ENCODE measurements at regions not wholly inside any gene's neighbourhood (a gene's known extent, or its start where the extent isn't known, plus 50 kb on each side); places are given as distances from the start of the nearest gene placed in this dataset.
A peak's percentile ranks its signal among the peaks of the same experiment; 100 is the strongest.
"Not testable (repeated sequence)": the region's sequence is repeated elsewhere in the genome, so short reads cannot be mapped to it uniquely, and the experiment has no call there.

GRCh38 chr6:99141906-99142305 lies 194.2 kb upstream of the FBXL4 start:
- DNase-seq (ENCODE audit: low spot score) = not testable (repeated sequence)

DNA sequence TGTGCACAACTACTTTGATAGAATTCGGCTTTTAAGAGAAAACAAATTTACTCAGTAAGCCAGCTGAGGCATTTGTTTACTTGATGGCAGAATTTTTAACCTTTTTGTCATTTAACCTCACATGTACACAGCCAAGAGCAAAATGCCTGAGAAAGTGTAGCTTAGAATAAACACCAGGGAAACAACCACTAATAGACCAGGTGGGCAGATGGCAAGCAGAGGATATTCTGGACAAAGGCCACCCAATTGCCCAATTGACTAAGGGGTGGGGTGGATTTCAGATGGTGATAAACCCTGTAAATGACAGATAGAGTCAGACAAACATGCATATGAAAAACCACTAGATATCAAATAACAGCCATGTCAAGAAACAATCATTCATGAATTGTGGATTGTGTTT lies 190.7 kb upstream of the FBXL4 start:
- no peak for DNase-seq (ENCODE audit: low spot score)

DNA sequence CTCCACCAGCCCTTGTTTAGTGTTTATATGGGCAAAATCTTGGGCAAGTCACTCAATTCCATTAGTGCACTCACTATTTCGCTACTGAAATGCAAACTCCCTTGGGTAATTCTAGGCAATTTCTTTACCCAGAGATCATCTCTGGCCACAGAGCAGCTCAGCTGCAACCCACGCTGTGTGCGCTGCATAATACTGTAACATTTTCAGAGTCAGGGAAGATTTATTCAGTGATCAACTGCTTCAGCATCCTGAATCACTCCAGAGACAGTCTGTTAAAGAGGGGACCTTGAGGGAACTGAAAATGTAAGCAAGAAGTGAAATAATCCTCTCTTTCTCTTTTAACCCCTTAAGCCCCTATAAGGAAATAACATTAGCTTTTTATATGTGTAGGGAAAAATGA lies 189.6 kb upstream of the FBXL4 start:
- DNase-seq (ENCODE audit: low spot score) = no peak

DNA sequence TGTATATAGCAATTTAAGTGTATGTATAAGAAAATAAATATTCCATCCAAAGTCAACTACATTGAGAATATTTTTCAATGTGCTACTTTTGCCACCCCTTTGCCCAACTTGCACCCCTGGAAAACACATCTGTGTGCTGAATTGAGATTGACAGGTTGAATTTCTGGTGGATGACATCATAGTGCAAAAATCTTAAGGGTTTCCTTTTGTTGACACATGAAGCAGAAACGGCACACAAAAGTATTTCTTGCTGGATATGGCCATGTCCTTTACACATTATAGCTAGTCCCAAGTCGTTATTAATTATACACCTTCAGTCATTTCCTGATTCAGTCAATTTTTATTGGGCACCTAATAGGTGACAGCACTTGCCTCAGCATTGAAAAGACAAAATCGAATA lies 188.7 kb upstream of the FBXL4 start:
- no peak for DNase-seq (ENCODE audit: low spot score)

DNA sequence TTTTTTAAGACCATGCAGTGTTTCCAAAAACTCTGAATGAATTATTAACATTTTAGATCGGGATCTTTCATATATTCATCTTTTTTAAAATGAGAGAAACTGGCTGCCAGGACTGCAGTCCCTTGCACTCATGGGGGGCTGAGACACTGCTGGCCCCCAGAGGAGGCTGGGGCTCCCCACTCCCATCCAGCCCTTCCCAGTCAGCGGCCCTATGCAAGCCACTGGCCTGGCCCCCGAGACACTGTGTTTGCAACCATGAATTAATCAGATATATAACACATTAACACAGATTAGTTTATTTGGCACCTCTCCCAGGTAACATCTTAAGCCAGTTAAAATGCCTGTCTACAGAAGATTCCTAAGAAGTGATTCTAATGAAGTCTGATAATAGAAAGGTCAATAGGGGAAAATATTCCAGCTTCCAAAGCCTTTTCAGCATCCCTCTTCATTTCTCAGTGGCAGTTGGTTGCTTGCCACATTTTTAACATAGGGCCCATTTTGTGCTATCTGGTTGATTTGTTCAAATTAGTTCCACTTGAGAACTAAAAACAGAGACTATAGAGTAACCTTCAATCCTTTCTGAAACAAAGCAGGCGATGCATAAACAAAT lies 184.4 kb upstream of the FBXL4 start:
- no peak for DNase-seq (ENCODE audit: low spot score)

- no peak for DNase-seq (ENCODE audit: low spot score)
Measured at GRCh38 chr6:99130897-99131873, 183.4 kb upstream of the FBXL4 start.

DNA sequence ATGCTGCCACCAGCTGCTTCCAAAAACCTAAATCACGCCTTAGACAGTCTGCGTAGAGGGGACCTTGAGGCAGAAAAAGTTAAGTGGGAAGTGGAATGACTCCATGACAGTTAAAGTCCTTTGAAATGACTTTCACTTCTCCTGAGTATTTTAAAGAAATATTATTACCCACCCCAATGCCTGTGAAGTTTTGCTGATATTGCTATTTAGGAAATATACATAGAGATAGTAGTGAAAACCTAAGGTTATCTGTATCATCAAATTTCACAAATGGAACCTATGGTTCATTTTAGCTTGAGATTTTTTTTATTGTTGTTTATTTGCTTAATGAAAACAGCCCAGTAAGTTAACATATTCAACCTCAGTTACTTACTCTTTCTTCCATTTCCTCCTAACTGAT lies 182.1 kb upstream of the FBXL4 start:
- DNase-seq (ENCODE audit: low spot score) = no peak

- no peak for DNase-seq (ENCODE audit: low spot score)
Measured at GRCh38 chr6:99121748-99122147, 174.0 kb upstream of the FBXL4 start.

DNA sequence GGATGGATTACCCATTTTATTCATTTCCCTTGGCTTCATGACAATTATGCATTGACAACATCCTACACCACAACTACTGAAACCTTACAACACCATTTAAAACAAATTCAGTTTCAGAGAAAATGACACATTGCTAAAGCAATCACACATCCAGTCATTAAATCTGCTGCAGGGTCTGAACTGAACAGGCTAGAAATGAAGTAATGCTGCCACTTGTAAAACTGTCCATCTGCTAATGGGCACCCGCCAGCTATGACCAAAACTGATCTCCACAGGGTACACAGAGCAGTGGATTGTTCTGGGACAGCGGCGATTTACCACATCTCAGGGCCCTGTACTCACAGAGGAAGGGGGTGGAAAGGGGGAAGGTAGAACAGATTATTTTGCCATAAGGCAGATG lies 172.9 kb upstream of the FBXL4 start:
- no peak for DNase-seq (ENCODE audit: low spot score)

- DNase-seq (ENCODE audit: low spot score) = peak; percentile 52
Measured at GRCh38 chr6:99119109-99120031, 171.6 kb upstream of the FBXL4 start.

DNA sequence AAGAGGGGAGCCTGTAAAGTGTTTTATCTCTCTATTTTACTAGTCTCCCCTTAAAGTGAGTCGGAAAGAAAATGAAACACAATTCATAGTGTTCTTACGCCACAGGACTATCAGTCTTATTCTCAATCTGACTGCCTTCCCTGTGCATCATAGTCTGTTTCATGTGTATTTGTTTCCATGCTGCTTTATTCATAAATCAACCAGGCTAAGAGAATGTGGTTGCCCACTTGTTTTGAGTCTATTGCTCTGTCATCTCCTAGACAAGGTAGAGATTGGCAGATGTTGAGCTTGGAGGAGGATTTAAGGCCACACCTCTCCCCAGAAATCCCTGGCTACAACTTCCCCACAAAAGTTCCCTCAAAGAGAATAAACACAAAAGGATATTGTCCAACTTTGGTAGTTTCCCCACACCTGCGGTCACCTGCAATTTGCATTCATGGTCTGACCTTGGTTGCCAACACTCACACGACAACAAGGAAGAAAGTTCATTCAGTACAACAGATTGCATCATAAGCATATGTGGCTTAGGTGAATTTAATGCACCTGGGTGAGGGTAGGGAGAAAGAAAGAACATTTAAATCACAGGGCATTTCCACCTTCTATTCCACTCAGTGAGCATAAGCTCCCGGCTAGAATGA lies 167.1 kb upstream of the FBXL4 start:
- DNase-seq (ENCODE audit: low spot score) = no peak

DNA sequence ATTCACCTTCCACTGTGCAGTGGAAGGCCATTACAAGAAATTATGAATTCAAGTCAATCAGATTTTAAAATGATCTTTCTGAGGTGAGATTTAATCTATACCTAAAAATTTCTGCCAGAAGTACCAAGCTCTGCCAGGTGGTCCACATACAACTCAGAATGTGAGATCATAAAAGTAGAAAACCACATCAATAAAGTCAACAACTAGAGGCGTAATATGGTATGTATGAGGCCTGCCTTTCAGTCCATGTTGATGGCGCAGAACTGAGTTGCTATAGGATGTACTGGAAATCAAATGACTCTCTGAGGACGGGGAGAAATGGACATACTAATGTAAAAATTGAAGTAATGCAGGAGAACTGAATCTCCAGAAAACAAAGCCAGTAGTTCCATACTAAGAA lies 163.8 kb upstream of the FBXL4 start:
- no peak for DNase-seq (ENCODE audit: low spot score)

DNA sequence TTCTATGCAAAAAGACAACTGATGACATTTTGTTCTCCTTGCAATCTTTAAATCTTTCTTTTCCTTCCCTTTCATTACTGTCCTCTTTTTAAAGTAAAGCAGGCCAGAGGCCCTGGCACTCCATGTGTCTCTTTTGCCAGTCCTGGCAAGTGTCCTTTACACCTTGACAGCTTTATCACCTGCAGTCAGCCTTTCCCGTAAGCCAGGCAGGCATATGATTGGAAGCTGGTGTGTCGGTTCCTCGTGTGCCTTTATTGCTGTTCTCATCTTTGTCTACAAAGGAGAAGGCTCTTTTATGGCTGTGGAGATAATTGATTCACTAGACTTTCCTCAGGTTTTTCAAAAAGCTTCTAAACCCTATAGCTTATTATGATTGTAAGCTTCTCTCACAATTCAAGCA lies 162.3 kb upstream of the FBXL4 start:
- DNase-seq (ENCODE audit: low spot score) = no peak

DNA sequence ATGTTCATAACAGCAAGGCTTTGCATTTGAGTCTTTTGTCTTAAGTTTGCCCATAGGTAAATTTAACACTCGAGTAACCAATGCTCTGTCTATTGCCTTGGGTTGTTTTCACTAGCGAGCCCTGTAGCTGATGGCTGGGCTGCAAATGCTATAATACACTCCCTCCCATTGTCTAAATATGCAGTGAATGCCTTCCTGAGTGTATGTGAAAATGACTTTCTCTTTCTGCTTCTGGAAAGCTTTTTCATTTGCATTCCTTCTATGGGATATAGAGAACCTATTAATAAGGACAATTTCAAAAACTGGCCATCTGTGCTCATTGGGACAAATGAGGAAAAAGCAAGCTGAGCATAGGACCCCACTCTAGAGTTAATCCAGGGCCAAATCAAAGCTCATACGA lies 156.5 kb upstream of the FBXL4 start:
- DNase-seq (ENCODE audit: low spot score) = no peak

- no peak for DNase-seq (ENCODE audit: low spot score)
Measured at GRCh38 chr6:99099243-99099642, 151.5 kb upstream of the FBXL4 start.

- no peak for DNase-seq (ENCODE audit: low spot score)
Measured at GRCh38 chr6:99096170-99096569, 148.4 kb upstream of the FBXL4 start.

- DNase-seq (ENCODE audit: low spot score) = no peak
Measured at GRCh38 chr6:99093456-99094190, 145.9 kb upstream of the FBXL4 start.

DNA sequence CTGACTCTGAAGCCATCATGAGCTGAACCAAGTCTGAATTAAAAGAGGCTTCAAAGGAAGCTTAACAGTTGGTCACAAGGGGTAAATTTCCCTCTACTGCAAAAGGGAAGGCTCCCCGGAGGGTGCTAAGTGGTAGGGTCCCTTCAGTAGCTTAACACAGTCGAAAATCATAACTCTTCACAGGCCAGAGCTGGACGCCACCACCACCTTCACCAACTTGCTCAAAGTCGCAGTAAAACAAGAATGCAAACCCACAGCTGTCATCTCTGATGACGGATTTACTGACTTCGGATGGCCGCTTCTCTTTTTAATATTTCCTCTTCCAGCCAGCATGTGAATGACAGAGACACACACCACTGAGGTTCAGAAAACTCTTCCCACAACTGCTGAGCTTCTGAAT lies 144.7 kb upstream of the FBXL4 start:
- no peak for DNase-seq (ENCODE audit: low spot score)

- DNase-seq (ENCODE audit: low spot score) = no peak
Measured at GRCh38 chr6:99091985-99092384, 144.2 kb upstream of the FBXL4 start.

GRCh38 chr6:99080191-99080590 lies 132.4 kb upstream of the FBXL4 start:
- DNase-seq (ENCODE audit: low spot score) = no peak

- no peak for DNase-seq (ENCODE audit: low spot score)
Measured at GRCh38 chr6:99079058-99079457, 131.3 kb upstream of the FBXL4 start.
